ENCODE measurements at regions not wholly inside any gene's neighbourhood (a gene's known extent, or its start where the extent isn't known, plus 50 kb on each side); places are given as distances from the start of the nearest gene placed in this dataset.

DNA sequence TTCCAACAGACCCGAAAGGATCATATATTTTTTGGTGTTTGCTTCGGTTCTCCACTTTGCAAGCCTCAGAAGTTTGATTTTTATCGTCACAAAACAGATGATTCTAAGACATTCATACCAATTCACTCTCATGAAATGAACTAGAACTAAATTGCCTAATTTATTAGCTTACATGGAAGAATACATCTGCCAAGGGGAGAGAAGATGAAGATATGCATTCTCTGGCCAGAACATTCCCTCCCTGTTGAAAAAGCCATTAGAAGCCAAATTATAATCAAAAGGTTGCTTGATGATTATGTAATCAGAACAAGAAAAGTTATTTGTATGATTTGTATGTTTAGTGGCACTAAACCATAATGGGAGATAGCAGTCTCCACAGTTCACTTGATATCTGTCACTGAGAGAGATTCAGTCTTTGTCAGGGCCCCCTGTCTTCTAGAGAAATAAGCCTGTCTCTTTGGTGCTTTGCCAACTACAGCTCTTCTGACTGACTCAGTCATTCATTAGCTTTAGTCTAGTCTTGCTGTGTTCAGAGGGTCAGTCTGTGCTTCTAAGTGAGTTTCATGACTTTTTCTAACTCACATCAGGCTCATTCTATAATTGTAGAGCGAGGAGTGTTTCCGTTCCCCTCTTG, 95.3 kb upstream of the GNAI1 start (continued):
- no peak for TF ChIP-seq RELA (IDR thresholded peaks at IDR 0.05; ENCODE audit: borderline replicate concordance, partially characterized antibody)
- TF ChIP-seq BRCA1 (IDR thresholded peaks at IDR 0.05; ENCODE audit: low read depth, low read length) = no peak

DNA sequence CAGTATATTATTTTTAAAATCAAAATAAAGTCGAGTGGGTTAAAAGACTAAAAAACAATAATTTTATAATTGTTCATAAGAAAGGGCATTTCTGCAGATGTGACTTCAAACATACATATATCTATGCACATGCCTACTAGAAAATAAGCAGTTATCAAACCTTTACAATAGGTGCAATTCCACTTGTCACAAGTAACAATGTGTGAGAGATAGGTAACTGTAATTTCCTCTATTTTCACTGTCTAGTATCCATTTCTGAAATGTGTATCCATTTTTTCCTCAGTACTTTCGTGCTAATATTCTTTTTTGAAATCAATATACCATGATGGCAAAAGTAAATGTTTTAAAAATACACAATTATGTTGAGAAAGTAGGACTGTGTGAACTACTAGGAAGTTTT, 96.9 kb upstream of the GNAI1 start:
- CTCF ChIA-PET = interaction anchor here (1.6 kb wide), 1 partner anchor 1431 kb away, joined by 3 read pairs; no protein-coding TSS in a partner anchor
- no peaks in the 10 kb centered on the region for H3K27me3 ChIP-seq (replicated peaks in 1 of 2; ENCODE audit: control insufficient read depth in 2 of 2, insufficient read depth in 2 of 2, low read length in 1 of 2)
- H3K79me2 ChIP-seq (ENCODE audit: control insufficient read depth, insufficient read depth, low read length) = no peaks in the 10 kb centered on the region
- no peak for TF ChIP-seq PAX5 (IDR thresholded peaks at IDR 0.05; ENCODE audit: borderline replicate concordance, low read depth, low read length)
- no peak for TF ChIP-seq RB1 (IDR thresholded peaks at IDR 0.05; ENCODE audit: borderline replicate concordance)
- TF ChIP-seq, protein P1, sequence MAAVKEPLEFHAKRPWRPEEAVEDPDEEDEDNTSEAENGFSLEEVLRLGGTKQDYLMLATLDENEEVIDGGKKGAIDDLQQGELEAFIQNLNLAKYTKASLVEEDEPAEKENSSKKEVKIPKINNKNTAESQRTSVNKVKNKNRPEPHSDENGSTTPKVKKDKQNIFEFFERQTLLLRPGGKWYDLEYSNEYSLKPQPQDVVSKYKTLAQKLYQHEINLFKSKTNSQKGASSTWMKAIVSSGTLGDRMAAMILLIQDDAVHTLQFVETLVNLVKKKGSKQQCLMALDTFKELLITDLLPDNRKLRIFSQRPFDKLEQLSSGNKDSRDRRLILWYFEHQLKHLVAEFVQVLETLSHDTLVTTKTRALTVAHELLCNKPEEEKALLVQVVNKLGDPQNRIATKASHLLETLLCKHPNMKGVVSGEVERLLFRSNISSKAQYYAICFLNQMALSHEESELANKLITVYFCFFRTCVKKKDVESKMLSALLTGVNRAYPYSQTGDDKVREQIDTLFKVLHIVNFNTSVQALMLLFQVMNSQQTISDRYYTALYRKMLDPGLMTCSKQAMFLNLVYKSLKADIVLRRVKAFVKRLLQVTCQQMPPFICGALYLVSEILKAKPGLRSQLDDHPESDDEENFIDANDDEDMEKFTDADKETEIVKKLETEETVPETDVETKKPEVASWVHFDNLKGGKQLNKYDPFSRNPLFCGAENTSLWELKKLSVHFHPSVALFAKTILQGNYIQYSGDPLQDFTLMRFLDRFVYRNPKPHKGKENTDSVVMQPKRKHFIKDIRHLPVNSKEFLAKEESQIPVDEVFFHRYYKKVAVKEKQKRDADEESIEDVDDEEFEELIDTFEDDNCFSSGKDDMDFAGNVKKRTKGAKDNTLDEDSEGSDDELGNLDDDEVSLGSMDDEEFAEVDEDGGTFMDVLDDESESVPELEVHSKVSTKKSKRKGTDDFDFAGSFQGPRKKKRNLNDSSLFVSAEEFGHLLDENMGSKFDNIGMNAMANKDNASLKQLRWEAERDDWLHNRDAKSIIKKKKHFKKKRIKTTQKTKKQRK (IDR thresholded peaks at IDR 0.05; ENCODE audit: low read depth, low read length) = no peak
- TF ChIP-seq YY1 (IDR thresholded peaks at IDR 0.05; ENCODE audit: low read depth, low read length) = no peak
- no peak for TF ChIP-seq TAF1 (IDR thresholded peaks at IDR 0.05; ENCODE audit: borderline replicate concordance, low read depth, low read length)
- TF ChIP-seq, protein P2, sequence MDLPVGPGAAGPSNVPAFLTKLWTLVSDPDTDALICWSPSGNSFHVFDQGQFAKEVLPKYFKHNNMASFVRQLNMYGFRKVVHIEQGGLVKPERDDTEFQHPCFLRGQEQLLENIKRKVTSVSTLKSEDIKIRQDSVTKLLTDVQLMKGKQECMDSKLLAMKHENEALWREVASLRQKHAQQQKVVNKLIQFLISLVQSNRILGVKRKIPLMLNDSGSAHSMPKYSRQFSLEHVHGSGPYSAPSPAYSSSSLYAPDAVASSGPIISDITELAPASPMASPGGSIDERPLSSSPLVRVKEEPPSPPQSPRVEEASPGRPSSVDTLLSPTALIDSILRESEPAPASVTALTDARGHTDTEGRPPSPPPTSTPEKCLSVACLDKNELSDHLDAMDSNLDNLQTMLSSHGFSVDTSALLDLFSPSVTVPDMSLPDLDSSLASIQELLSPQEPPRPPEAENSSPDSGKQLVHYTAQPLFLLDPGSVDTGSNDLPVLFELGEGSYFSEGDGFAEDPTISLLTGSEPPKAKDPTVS (IDR thresholded peaks at IDR 0.05; ENCODE audit: low read depth, low read length) = no peak
- no peak for TF ChIP-seq ZNF622 (IDR thresholded peaks at IDR 0.05)
- no peak for TF ChIP-seq NR2F1 (conservative IDR thresholded peaks at IDR 0.05)
- no peak for TF ChIP-seq MEF2B (IDR thresholded peaks at IDR 0.05; ENCODE audit: partially characterized antibody, poor library complexity, severe bottlenecking)
- TF ChIP-seq ZNF207 (IDR thresholded peaks at IDR 0.05; ENCODE audit: borderline replicate concordance) = no peak
- TF ChIP-seq, protein P3, sequence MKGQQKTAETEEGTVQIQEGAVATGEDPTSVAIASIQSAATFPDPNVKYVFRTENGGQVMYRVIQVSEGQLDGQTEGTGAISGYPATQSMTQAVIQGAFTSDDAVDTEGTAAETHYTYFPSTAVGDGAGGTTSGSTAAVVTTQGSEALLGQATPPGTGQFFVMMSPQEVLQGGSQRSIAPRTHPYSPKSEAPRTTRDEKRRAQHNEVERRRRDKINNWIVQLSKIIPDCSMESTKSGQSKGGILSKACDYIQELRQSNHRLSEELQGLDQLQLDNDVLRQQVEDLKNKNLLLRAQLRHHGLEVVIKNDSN (IDR thresholded peaks at IDR 0.05; ENCODE audit: borderline replicate concordance, extremely low read length, insufficient read depth, low read depth, low read length) = no peak
- TF ChIP-seq TBL1XR1 (IDR thresholded peaks at IDR 0.05; ENCODE audit: low read depth, low read length) = no peak
- TF ChIP-seq NFYB (IDR thresholded peaks at IDR 0.05; ENCODE audit: insufficient read depth, low read depth, low read length) = no peak
- TF ChIP-seq, protein P4, sequence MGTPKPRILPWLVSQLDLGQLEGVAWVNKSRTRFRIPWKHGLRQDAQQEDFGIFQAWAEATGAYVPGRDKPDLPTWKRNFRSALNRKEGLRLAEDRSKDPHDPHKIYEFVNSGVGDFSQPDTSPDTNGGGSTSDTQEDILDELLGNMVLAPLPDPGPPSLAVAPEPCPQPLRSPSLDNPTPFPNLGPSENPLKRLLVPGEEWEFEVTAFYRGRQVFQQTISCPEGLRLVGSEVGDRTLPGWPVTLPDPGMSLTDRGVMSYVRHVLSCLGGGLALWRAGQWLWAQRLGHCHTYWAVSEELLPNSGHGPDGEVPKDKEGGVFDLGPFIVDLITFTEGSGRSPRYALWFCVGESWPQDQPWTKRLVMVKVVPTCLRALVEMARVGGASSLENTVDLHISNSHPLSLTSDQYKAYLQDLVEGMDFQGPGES (IDR thresholded peaks at IDR 0.05) = no peak
- no peak for TF ChIP-seq FOS (IDR thresholded peaks at IDR 0.05; ENCODE audit: borderline replicate concordance, extremely low read depth, insufficient read length)

More for the DNA sequence above, 96.9 kb upstream of the GNAI1 start:
- Histone ChIP-seq H3K4me3 (no peak overlapping the region), H3K9me3 (replicated peaks; ENCODE audit: control insufficient read depth, insufficient read depth, low read length) (no peaks in the 10 kb centered on the region), H3K27ac (ENCODE audit: control insufficient read depth, insufficient read depth) (no peak overlapping the region), H3K36me3 (ENCODE audit: control insufficient read depth in 2 of 2, insufficient read depth in 2 of 2, low read length in 1 of 2) (no peaks in the 10 kb centered on the region), H2AFZ (ENCODE audit: control insufficient read depth, low read depth, low read length) (no peak overlapping the region), H3K4me1 (ENCODE audit: control insufficient read depth, insufficient read depth, low read length) (no peaks in the 10 kb centered on the region), H4K20me1 (ENCODE audit: control insufficient read depth, insufficient read depth) (no peaks in the 10 kb centered on the region), H3K4me2 (ENCODE audit: control insufficient read depth, insufficient read depth) (no peak overlapping the region), H3K9ac (ENCODE audit: control insufficient read depth, insufficient read depth, low read length) (no peak overlapping the region)
- ChIA-PET RAD21 (ENCODE audit: unreplicated experiment) (no interaction called here), POLR2A (no interaction called here), SMC1A (ENCODE audit: uncharacterized antibody, unreplicated experiment) (no interaction called here)
- intact Hi-C loops (cut with micrococcal nuclease; ENCODE audit: unreplicated experiment) = no loop called here
- no peak for FAIRE-seq
- no TSS peak for BruUV-seq (replicated peaks)
- in situ Hi-C loops (cut with MboI) = no loop called here
- WGBS (ENCODE audit: insufficient coverage, insufficient replicate concordance, low lambda C conversion rate, missing lambda C conversion rate) = 0% methylated on average over 2 of the region's 2 CpGs
- no peak for ATAC-seq
- DNase-seq (ENCODE audit: low read depth, low spot score) = no peak
